Neural progenitor cell (in vitro differentiated cells): ENCODE measurements at regions not wholly inside any gene's neighbourhood (a gene's known extent, or its start where the extent isn't known, plus 50 kb on each side); places are given as distances from the start of the nearest gene placed in this dataset.
"Not testable (repeated sequence)": the region's sequence is repeated elsewhere in the genome, so short reads cannot be mapped to it uniquely, and the experiment has no call there.

Experiments
- DNase-seq: peaks from one replicate; pipeline ENCODE4 v3.0.0-alpha.2; 2016; ENCODE audit warnings: low spot score
- H2AFZ ChIP-seq: fragments of 200-600 bp; sonication (generic); replicated peaks from 2 replicates; pipeline ENCODE4 v1.6.1; 2016; ENCODE audit warnings: antibody characterized with exemption
- H3F3A ChIP-seq: fragments of 200-600 bp; sonication (generic); 2 replicates; pipeline ENCODE4 v1.6.1; 2016; ENCODE audit warnings: antibody characterized with exemption, low read depth
- H3K27ac ChIP-seq: fragments of 200-600 bp; sonication (generic); 2 replicates; pipeline ENCODE4 v1.5.1; 2016; ENCODE audit warnings: mild to moderate bottlenecking
- H3K27me3 ChIP-seq: fragments of 200-600 bp; sonication (generic); 2 replicates; pipeline ENCODE4 v1.6.1; 2016; ENCODE audit warnings: mild to moderate bottlenecking, moderate library complexity
- H3K36me3 ChIP-seq: fragments of 200-600 bp; sonication (generic); 2 replicates; pipeline ENCODE4 v1.5.1; 2016
- H3K4me1 ChIP-seq: fragments of 200-600 bp; sonication (generic); 2 replicates; pipeline ENCODE4 v1.6.1; 2016; ENCODE audit warnings: mixed run types
- H3K4me2 ChIP-seq: fragments of 200-600 bp; sonication (generic); 2 replicates; pipeline ENCODE4 v1.6.1; 2016
- H3K4me3 ChIP-seq: fragments of 200-600 bp; sonication (generic); 2 replicates; pipeline ENCODE4 v1.5.1; 2016
- H3K79me2 ChIP-seq: fragments of 200-600 bp; sonication (generic); 2 replicates; pipeline ENCODE4 v1.6.1; 2016; ENCODE audit warnings: low read depth
- H3K9ac ChIP-seq: fragments of 200-600 bp; sonication (generic); 2 replicates; pipeline ENCODE4 v1.6.1; 2016
- H3K9me3 ChIP-seq: fragments of 200-600 bp; sonication (generic); 2 replicates; pipeline ENCODE4 v1.5.1; 2016; ENCODE audit warnings: low read depth
- H4K20me1 ChIP-seq: fragments of 200-600 bp; sonication (generic); 2 replicates; pipeline ENCODE4 v1.6.1; 2016; ENCODE audit warnings: low read depth
- H3K27ac Mint-ChIP-seq: 3 replicates; pipeline ENCODE4 v1.8.0; 2021; ENCODE audit warnings: mixed read lengths
- H3K27me3 Mint-ChIP-seq: 2 replicates; pipeline ENCODE4 v1.8.0; 2022; ENCODE audit warnings: low read depth, mild to moderate bottlenecking, inconsistent platforms, moderate library complexity, mixed read lengths; ENCODE audit not compliant: insufficient read depth
- H3K36me3 Mint-ChIP-seq: 3 replicates; pipeline ENCODE4 v1.8.0; 2021; ENCODE audit warnings: mixed read lengths
- H3K4me1 Mint-ChIP-seq: 3 replicates; pipeline ENCODE4 v1.8.0; 2021; ENCODE audit warnings: mixed read lengths
- H3K4me3 Mint-ChIP-seq: 3 replicates; pipeline ENCODE4 v1.8.0; 2021; ENCODE audit warnings: mild to moderate bottlenecking, moderate library complexity, mixed read lengths
- H3K9me3 Mint-ChIP-seq: 3 replicates; pipeline ENCODE4 v1.8.0; 2020; ENCODE audit warnings: mixed read lengths
- CTCF ChIP-seq: fragments of 200-600 bp; sonication (generic); IDR thresholded peaks from 2 replicates; pipeline ENCODE4 v1.5.1; 2017; ENCODE audit warnings: antibody characterized with exemption, mild to moderate bottlenecking
- EZH2 ChIP-seq: fragments of 200-600 bp; sonication (generic); IDR thresholded peaks from 2 replicates; pipeline ENCODE4 v1.6.1; 2017; ENCODE audit warnings: antibody characterized with exemption, mild to moderate bottlenecking, moderate library complexity
- EZH2phosphoT487 ChIP-seq: fragments of 200-600 bp; sonication (generic); IDR thresholded peaks from 2 replicates; pipeline ENCODE4 v1.6.1; 2017; ENCODE audit warnings: antibody characterized with exemption

GRCh38 chr2:154568413-154568812, 130.1 kb upstream of the KCNJ3 start:
- TF ChIP-seq EZH2phosphoT487 (no peak), CTCF (no peak), EZH2 (no peak)
- DNase-seq, result peak; percentile 23

GRCh38 chr2:154570501-154570900, 128.0 kb upstream of the KCNJ3 start:
- H3K27me3 ChIP-seq, result no peaks in the 10 kb centered on the region
- H3K9me3 Mint-ChIP-seq, result peaks cover 9% of the 10 kb centered on the region

More at GRCh38 chr2:154568413-154568812, 130.1 kb upstream of the KCNJ3 start:
- no peaks in the 10 kb centered on the region for H3K4me1 ChIP-seq
- H3K4me3 ChIP-seq, result no peak overlapping the region
- H2AFZ ChIP-seq, result no peak overlapping the region
- no peak overlapping the region for H3K27ac ChIP-seq
- no peak overlapping the region for H3K9ac ChIP-seq
- H3K4me3 Mint-ChIP-seq, result no peak overlapping the region
- no peaks in the 10 kb centered on the region for H3K27me3 Mint-ChIP-seq
- H3K27me3 ChIP-seq, result no peaks in the 10 kb centered on the region
- H3K36me3 ChIP-seq, result no peaks in the 10 kb centered on the region
- peaks cover 7% of the 10 kb centered on the region for H3F3A ChIP-seq
- no peaks in the 10 kb centered on the region for H4K20me1 ChIP-seq
- H3K4me2 ChIP-seq, result no peak overlapping the region
- H3K9me3 ChIP-seq, result no peaks in the 10 kb centered on the region
- H3K9me3 Mint-ChIP-seq, result peaks cover 14% of the 10 kb centered on the region
- no peaks in the 10 kb centered on the region for H3K36me3 Mint-ChIP-seq
- no peak overlapping the region for H3K27ac Mint-ChIP-seq
- no peaks in the 10 kb centered on the region for H3K79me2 ChIP-seq
- no peaks in the 10 kb centered on the region for H3K4me1 Mint-ChIP-seq

GRCh38 chr2:154576699-154577098, 121.8 kb upstream of the KCNJ3 start:
- not testable (repeated sequence) for H3K27ac ChIP-seq, H3K4me1 Mint-ChIP-seq, H4K20me1 ChIP-seq, H3K4me1 ChIP-seq, H3K27me3 ChIP-seq, H3F3A ChIP-seq, H3K9me3 Mint-ChIP-seq, H3K27ac Mint-ChIP-seq, H3K79me2 ChIP-seq, H3K9ac ChIP-seq, H3K4me3 Mint-ChIP-seq, H3K4me2 ChIP-seq, H3K36me3 ChIP-seq, H3K36me3 Mint-ChIP-seq, H3K9me3 ChIP-seq, H2AFZ ChIP-seq, DNase-seq, H3K4me3 ChIP-seq, H3K27me3 Mint-ChIP-seq

More at GRCh38 chr2:154570501-154570900, 128.0 kb upstream of the KCNJ3 start:
- Histone ChIP-seq H3K79me2 (no peaks in the 10 kb centered on the region), H3K9ac (no peak overlapping the region), H4K20me1 (no peaks in the 10 kb centered on the region), H3K4me1 (no peaks in the 10 kb centered on the region), H3K27ac (no peak overlapping the region), H3K4me3 (no peak overlapping the region), H3K4me2 (no peak overlapping the region), H2AFZ (peak overlapping the region; percentile 93), H3K9me3 (no peaks in the 10 kb centered on the region), H3K36me3 (no peaks in the 10 kb centered on the region), H3F3A (peaks cover 7% of the 10 kb centered on the region)
- Mint-ChIP-seq H3K4me3 (no peak overlapping the region), H3K4me1 (no peaks in the 10 kb centered on the region), H3K36me3 (no peaks in the 10 kb centered on the region), H3K27ac (no peak overlapping the region), H3K27me3 (no peaks in the 10 kb centered on the region)
- TF ChIP-seq EZH2, result no peak
- TF ChIP-seq CTCF, result no peak
- no peak for TF ChIP-seq EZH2phosphoT487
- no peak for DNase-seq

GRCh38 chr2:154577390-154577789, 121.1 kb upstream of the KCNJ3 start:
- no peaks in the 10 kb centered on the region for H3K36me3 ChIP-seq
- H3K27ac Mint-ChIP-seq, result no peak overlapping the region
- no peak overlapping the region for H3K27ac ChIP-seq
- TF ChIP-seq EZH2phosphoT487 (no peak), EZH2 (no peak), CTCF (no peak)
- DNase-seq, result no peak
- peaks cover 3% of the 10 kb centered on the region for H3K27me3 Mint-ChIP-seq
- H3K4me1 Mint-ChIP-seq, result no peaks in the 10 kb centered on the region
- peaks cover 3% of the 10 kb centered on the region for H3K4me1 ChIP-seq
- H3K4me3 ChIP-seq, result no peak overlapping the region
- no peaks in the 10 kb centered on the region for H3K36me3 Mint-ChIP-seq
- no peak overlapping the region for H3K4me3 Mint-ChIP-seq
- H2AFZ ChIP-seq, result no peak overlapping the region
- H3K9me3 Mint-ChIP-seq, result peaks cover 7% of the 10 kb centered on the region
- no peak overlapping the region for H3K9ac ChIP-seq
- no peaks in the 10 kb centered on the region for H3F3A ChIP-seq
- peaks cover 5% of the 10 kb centered on the region for H3K9me3 ChIP-seq
- no peaks in the 10 kb centered on the region for H3K79me2 ChIP-seq
- no peak overlapping the region for H3K4me2 ChIP-seq
- H3K27me3 ChIP-seq, result no peaks in the 10 kb centered on the region
- H4K20me1 ChIP-seq, result no peaks in the 10 kb centered on the region
